ENCODE measurements at regions not wholly inside any gene's neighbourhood (a gene's known extent, or its start where the extent isn't known, plus 50 kb on each side); places are given as distances from the start of the nearest gene placed in this dataset.
"Not testable (repeated sequence)": the region's sequence is repeated elsewhere in the genome, so short reads cannot be mapped to it uniquely, and the experiment has no call there.

DNA sequence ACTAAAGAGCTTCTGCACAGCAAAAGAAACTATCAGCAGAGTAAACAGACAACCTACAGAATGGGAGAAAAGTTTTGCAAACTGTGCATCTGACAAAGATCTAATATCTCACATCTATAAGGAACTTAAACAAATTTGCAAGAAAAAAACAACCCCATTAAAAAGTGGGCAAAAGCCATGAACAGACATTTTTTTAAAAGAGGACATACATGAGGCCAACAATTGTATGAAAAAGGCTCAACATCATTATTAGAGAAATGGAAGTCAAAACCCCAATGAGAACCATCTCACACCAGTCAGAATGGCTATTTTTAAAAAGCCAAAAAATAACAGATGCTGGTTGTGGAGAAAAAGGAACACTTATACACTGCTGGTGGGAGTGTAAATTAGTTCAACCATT is 483.8 kb downstream of the ADCYAP1 start:
- TF ChIP-seq POLR2AphosphoS5, CTCF, EP300 (IDR thresholded peaks at IDR 0.05): not testable (repeated sequence)

Data from stomach (tissue), 4 donors.